Heart right ventricle (tissue), 16 donors: ENCODE measurements at regions not wholly inside any gene's neighbourhood (a gene's known extent, or its start where the extent isn't known, plus 50 kb on each side); places are given as distances from the start of the nearest gene placed in this dataset.

Source experiments
- ATAC-seq, 8 donors: fragments of 200-7000 bp; cut with Tn5 transposase; one replicate each; pipeline ENCODE4 v1.9.1; 2020; ENCODE audit warnings: mild to moderate bottlenecking in 8 of 8, moderate library complexity in 8 of 8, moderate number of reproducible peaks in 1 of 8
- DNase-seq, 2 donors: peaks; one replicate each; pipeline ENCODE4 v3.0.0-alpha.2; 2020
- H3K27ac ChIP-seq, 10 donors: fragments of 200-600 bp; sonication (generic) in 2 of 10; one replicate each; pipeline versions ENCODE4 v1.5.0 to v1.8.0; 2020 to 2022; ENCODE audit warnings: mild to moderate bottlenecking in 3 of 10
- H3K27me3 ChIP-seq, 7 donors: fragments of 200-600 bp; one replicate each; pipeline ENCODE4 v1.8.0; 2021 to 2022; ENCODE audit warnings: mild to moderate bottlenecking in 2 of 7
- H3K36me3 ChIP-seq, 9 donors: fragments of 200-600 bp; sonication (generic) in 1 of 9; one replicate each; pipeline versions ENCODE4 v1.5.0 to v1.8.0; 2020 to 2022; ENCODE audit warnings: mild to moderate bottlenecking in 2 of 9
- H3K4me1 ChIP-seq, 9 donors: fragments of 200-600 bp; sonication (generic) in 1 of 9; one replicate each; pipeline versions ENCODE4 v1.5.0 to v1.8.0; 2020 to 2022; ENCODE audit warnings: mild to moderate bottlenecking in 4 of 9
- H3K4me3 ChIP-seq, 10 donors: fragments of 200-600 bp; sonication (generic) in 2 of 10; one replicate each; pipeline versions ENCODE4 v1.5.0 to v1.8.0; 2020 to 2022; ENCODE audit warnings: mild to moderate bottlenecking in 7 of 10, moderate library complexity in 2 of 10
- H3K9me3 ChIP-seq, 11 donors: fragments of 200-600 bp in 10 of 11; sonication (generic) in 2 of 11; one replicate each; pipeline versions ENCODE4 v1.5.0 to v1.8.0; 2013 to 2022; ENCODE audit warnings: mild to moderate bottlenecking in 2 of 11, control low read depth in 1 of 11, moderate library complexity in 1 of 11
- CTCF ChIP-seq, 9 donors: fragments of 200-600 bp; sonication (generic) in 2 of 9; IDR thresholded peaks; one replicate each; pipeline versions ENCODE4 v1.5.0 to v1.8.0; 2021 to 2022; ENCODE audit warnings: antibody characterized with exemption in 9 of 9, mild to moderate bottlenecking in 5 of 9, moderate library complexity in 1 of 9
- whole genome bisulfite sequencing, 2 donors: extraction: QIAGEN DNeasy Blood & Tissue Kit; methylation state at CpG; one replicate each; pipeline ENCODE4 v1.1.7; 2013; ENCODE audit warnings: inconsistent platforms in 1 of 2; 5-methylcytosine and 5-hydroxymethylcytosine counted together
- intact Hi-C, 10 donors: fragments of 100-400 bp; cut with DNase I; formaldehyde crosslinking; loops; one replicate each; pipeline versions ENCODE4 v1.11.1 to v1.14.2; 2022
- donor health status: Arrhythmogenic right ventricular cardiomyopathy.
- donor health status: ischemic (EF 13 %, LVEDD 7.1; RV severe dilation, severe dysfunction).
- donor health status: healthy with polysubstance abuse.
- donor health status: DM: no; HTN: yes; CAD: no.
- donor health status: DM: no; HTN: no; CAD: no.
- donor health status: ischemic (EF 25% LVEDD 6.9; RV normal size, moderate dysfunction).
- donor health status: ischemic (EF 25% LVEDD 5.7; RV mildly dilated, moderate dysfunction).
- donor health status: healthy.
- donor health status: DM: yes; HTN: yes; CAD: no.
- donor health status: Ischemic cardiomyopathy.
- donor health status: ischemic (EF 35%, LVEDD 5.7; RV mildly dilated, moderate dysfunction).
- donor health status: nonischemic (EF 11% LVEDD 7.7; RV severe dilation, severe dysfunction).
- donor health status: DM: yes; HTN: yes; CAD: no.
- donor health status: PGD.
- donor health status: ischemic (EF 29% LVEDD 5.4; RV normal size, mild dysfunction).
- donor health status: nonischemic (EF 23%, LVEDD 6.1; RV moderate dilation, normal function).

GRCh38 chr2:118186110-118186857 is 98.0 kb downstream of the INSIG2 start:
- Histone ChIP-seq H3K27me3 (peaks cover 0 to 17% (median 9%) of the 10 kb centered on the region in 7 donors), H3K27ac (peak overlapping the region in 9 of 10 donors; percentile 22 to 77 (median 65)), H3K4me1 (peaks cover 0 to 14% (median 8%) of the 10 kb centered on the region in 9 donors), H3K9me3 (no peaks in the 10 kb centered on the region), H3K4me3 (peak overlapping the region; percentile 19 to 93 (median 56)), H3K36me3 (no peaks in the 10 kb centered on the region)
- peak in 1 of 9 donors; percentile 25 for TF ChIP-seq CTCF (IDR thresholded peaks at IDR 0.05)
- peak; percentile 85 to 88 for DNase-seq
- intact Hi-C loops: loop anchor here in 2 of 10 donors (10.0 kb wide), 2 partner anchors 101 to 141 kb away; partner anchors contain the start of gene INSIG2 (in 1 of the 2)
- WGBS, 2 donors: 5 to 6% methylated on average over 52 of the region's 52 CpGs
- ATAC-seq: peak; percentile 93 to 98 (median 97)

- ATAC-seq: peak; percentile 75 to 90 (median 86)
- Histone ChIP-seq H3K27me3 (peaks cover 0 to 23% (median 11%) of the 10 kb centered on the region in 7 donors), H3K27ac (peak overlapping the region in 9 of 10 donors; percentile 22 to 77 (median 65)), H3K9me3 (no peaks in the 10 kb centered on the region), H3K36me3 (no peaks in the 10 kb centered on the region), H3K4me3 (peak overlapping the region; percentile 19 to 93 (median 56)), H3K4me1 (peaks cover 0 to 14% (median 8%) of the 10 kb centered on the region in 9 donors)
- DNase-seq: peak; percentile 39 to 57
- intact Hi-C loops: loop anchor here in 2 of 10 donors (10.0 kb wide), 2 partner anchors 101 to 141 kb away; partner anchors contain the start of gene INSIG2 (in 1 of the 2)
- TF ChIP-seq CTCF (IDR thresholded peaks at IDR 0.05): no peak
- 6 to 9% methylated on average over 32 to 33 of the region's 33 CpGs for WGBS, 2 donors
Observed at GRCh38 chr2:118185210-118186109, 97.2 kb downstream of the INSIG2 start.

GRCh38 chr2:118183381-118183780 is 95.1 kb downstream of the INSIG2 start:
- no peak for TF ChIP-seq CTCF (IDR thresholded peaks at IDR 0.05)
- peaks cover 0 to 14% (median 8%) of the 10 kb centered on the region in 9 donors for H3K4me1 ChIP-seq
- peaks cover 0 to 33% (median 11%) of the 10 kb centered on the region in 7 donors for H3K27me3 ChIP-seq
- DNase-seq (no peak), ATAC-seq (no peak)
- 41 to 43% methylated on average over 9 of the region's 9 CpGs for WGBS, 2 donors
- no peak overlapping the region for H3K4me3 ChIP-seq
- H3K36me3 ChIP-seq: no peaks in the 10 kb centered on the region
- intact Hi-C loops: loop anchor here in 2 of 10 donors (10.0 kb wide), 2 partner anchors 99 to 139 kb away; partner anchors contain the start of gene INSIG2 (in 1 of the 2)
- H3K27ac ChIP-seq: no peak overlapping the region
- H3K9me3 ChIP-seq: no peaks in the 10 kb centered on the region

- 91 to 95% methylated on average over 1 of the region's 1 CpG for WGBS, 2 donors
- H3K36me3 ChIP-seq: no peaks in the 10 kb centered on the region
- ATAC-seq (no peak), DNase-seq (no peak)
- H3K4me3 ChIP-seq: no peak overlapping the region
- no peaks in the 10 kb centered on the region for H3K4me1 ChIP-seq
- no peaks in the 10 kb centered on the region for H3K9me3 ChIP-seq
- intact Hi-C loops: no loop called here
- H3K27ac ChIP-seq: no peak overlapping the region
- TF ChIP-seq CTCF (IDR thresholded peaks at IDR 0.05): no peak
- peaks cover 0 to 33% (median 17%) of the 10 kb centered on the region in 7 donors for H3K27me3 ChIP-seq
Observed at GRCh38 chr2:118179445-118179844, 91.2 kb downstream of the INSIG2 start.
